WTC11 (cell line): ENCODE measurements at regions not wholly inside any gene's neighbourhood (a gene's known extent, or its start where the extent isn't known, plus 50 kb on each side); places are given as distances from the start of the nearest gene placed in this dataset.

Source experiments
- ATAC-seq: fragments of 200-7000 bp; cut with Tn5 transposase; 2 replicates; pipeline ENCODE4 v1.10.0; 2021; ENCODE audit warnings: mild to moderate bottlenecking, moderate library complexity
- CTCF ChIA-PET: fragments of 300-600 bp; sonication (Branson Sonifier 250); formaldehyde crosslinking; loops from one replicate; lab custom pipeline; 2021; ENCODE audit warnings: antibody characterized with exemption; lab: Charles Lee
- POLR2A ChIA-PET: fragments of 350-600 bp; sonication (Branson Sonifier 250); formaldehyde crosslinking; loops from one replicate; lab custom pipeline; 2021; ENCODE audit warnings: antibody characterized with exemption; lab: Charles Lee
- DNase-seq: peaks from one replicate; pipeline ENCODE4 v3.0.0; 2021; ENCODE audit warnings: low spot score
- H3K27ac Mint-ChIP-seq: 2 replicates; pipeline ENCODE4 v1.8.0; 2021; ENCODE audit warnings: mixed read lengths
- H3K27me3 Mint-ChIP-seq: 2 replicates; pipeline ENCODE4 v1.8.0; 2021; ENCODE audit warnings: low read depth, mild to moderate bottlenecking, moderate library complexity, mixed read lengths
- H3K36me3 Mint-ChIP-seq: 2 replicates; pipeline ENCODE4 v1.8.0; 2021; ENCODE audit warnings: mixed read lengths
- H3K4me1 Mint-ChIP-seq: 2 replicates; pipeline ENCODE4 v1.8.0; 2022; ENCODE audit warnings: mixed read lengths
- H3K4me3 Mint-ChIP-seq: 2 replicates; pipeline ENCODE4 v1.8.0; 2021; ENCODE audit warnings: mild to moderate bottlenecking, moderate library complexity, mixed read lengths
- H3K9me3 Mint-ChIP-seq: 2 replicates; pipeline ENCODE4 v1.8.0; 2021; ENCODE audit warnings: mixed read lengths
- ATF6 ChIP-seq: sonication (generic); formaldehyde crosslinking; IDR thresholded peaks from 2 replicates; pipeline ENCODE4 v1.8.1; 2023; ENCODE audit warnings: mild to moderate bottlenecking, missing genetic modification reagents
- E2F1 ChIP-seq: sonication (generic); formaldehyde crosslinking; IDR thresholded peaks from 2 replicates; pipeline ENCODE4 v1.8.0; 2022; ENCODE audit warnings: mild to moderate bottlenecking, missing genetic modification reagents
- E2F5 ChIP-seq: sonication (generic); formaldehyde crosslinking; IDR thresholded peaks from 2 replicates; pipeline ENCODE4 v1.8.1; 2022; ENCODE audit warnings: mild to moderate bottlenecking, moderate library complexity, missing genetic modification reagents
- EMX1 ChIP-seq: fragments of 250-450 bp; sonication (Bioruptor Pico); IDR thresholded peaks from 2 replicates; pipeline ENCODE4 v1.8.0; 2021; ENCODE audit warnings: mild to moderate bottlenecking
- HMGXB4 ChIP-seq: sonication (generic); formaldehyde crosslinking; IDR thresholded peaks from 2 replicates; pipeline ENCODE4 v1.8.1; 2023; ENCODE audit warnings: mild to moderate bottlenecking, moderate library complexity, missing genetic modification reagents
- IRF1 ChIP-seq: sonication (generic); formaldehyde crosslinking; IDR thresholded peaks from 2 replicates; pipeline ENCODE4 v1.8.0; 2023; ENCODE audit warnings: missing genetic modification reagents
- NR2C2 ChIP-seq: sonication (generic); formaldehyde crosslinking; IDR thresholded peaks from 2 replicates; pipeline ENCODE4 v1.8.0; 2022; ENCODE audit warnings: mild to moderate bottlenecking, missing genetic modification reagents
- NR3C1 ChIP-seq: sonication (generic); formaldehyde crosslinking; conservative IDR thresholded peaks from 2 replicates; pipeline ENCODE4 v1.8.1; 2023; ENCODE audit warnings: low read depth, mild to moderate bottlenecking, missing genetic modification reagents
- TEAD4 ChIP-seq: sonication (generic); formaldehyde crosslinking; IDR thresholded peaks from 2 replicates; pipeline ENCODE4 v1.8.0; 2022; ENCODE audit warnings: mild to moderate bottlenecking, missing genetic modification reagents
- ZMAT4 ChIP-seq: fragments of 250-450 bp; sonication (Bioruptor Pico); IDR thresholded peaks from 2 replicates; pipeline ENCODE4 v1.9.0; 2021; ENCODE audit warnings: mild to moderate bottlenecking
- ZNF121 ChIP-seq: sonication (generic); formaldehyde crosslinking; IDR thresholded peaks from 2 replicates; pipeline ENCODE4 v1.8.0; 2023; ENCODE audit warnings: missing genetic modification reagents
- ZNF416 ChIP-seq: fragments of 250-450 bp; sonication (Bioruptor Pico); IDR thresholded peaks from 2 replicates; pipeline ENCODE4 v1.9.0; 2021; ENCODE audit warnings: mild to moderate bottlenecking, inconsistent platforms
- ZNF423 ChIP-seq: fragments of 250-450 bp; sonication (Bioruptor Pico); IDR thresholded peaks from 2 replicates; pipeline ENCODE4 v2.1.2; 2022; ENCODE audit warnings: mild to moderate bottlenecking, moderate library complexity
- ZNF425 ChIP-seq: fragments of 250-450 bp; sonication (Bioruptor Pico); conservative IDR thresholded peaks from 2 replicates; pipeline ENCODE4 v1.9.0; 2021; ENCODE audit warnings: mild to moderate bottlenecking
- ZNF532 ChIP-seq: fragments of 250-450 bp; sonication (Bioruptor Pico); IDR thresholded peaks from 2 replicates; pipeline ENCODE4 v1.9.0; 2021; ENCODE audit warnings: mild to moderate bottlenecking, borderline replicate concordance

- DNase-seq: no peak
- POLR2A ChIA-PET: no interaction called here
- H3K9me3 Mint-ChIP-seq: no peaks in the 10 kb centered on the region
- ATAC-seq: no peak
- no peak for TF ChIP-seq ZMAT4 (CRISPR knock-in tag)
- no peak for TF ChIP-seq IRF1 (CRISPR knock-in tag)
- no peak for TF ChIP-seq ZNF121 (CRISPR knock-in tag)
- TF ChIP-seq NR2C2 (CRISPR knock-in tag): no peak
- TF ChIP-seq E2F5 (CRISPR knock-in tag): no peak
- no peak for TF ChIP-seq EMX1
- TF ChIP-seq ZNF532 (CRISPR knock-in tag): no peak
- no peak for TF ChIP-seq ZNF425
- TF ChIP-seq TEAD4: no peak
- TF ChIP-seq E2F1 (CRISPR knock-in tag): no peak
- TF ChIP-seq ZNF423: no peak
- TF ChIP-seq NR3C1 (CRISPR knock-in tag): no peak
- no peak for TF ChIP-seq ZNF416 (CRISPR knock-in tag)
- TF ChIP-seq, all 79 proteins: peak for 0
- Mint-ChIP-seq H3K36me3 (no peaks in the 10 kb centered on the region), H3K4me3 (no peak overlapping the region), H3K4me1 (peaks cover 8% of the 10 kb centered on the region), H3K27ac (no peak overlapping the region), H3K27me3 (no peaks in the 10 kb centered on the region)
- CTCF ChIA-PET: interaction anchor here (0.8 to 3.0 kb wide), 5 partner anchors 8 to 169 kb away, joined by 3 to 11 read pairs (median 3); no protein-coding TSS in a partner anchor
Measured at GRCh38 chr16:85283305-85284050, 171.2 kb upstream of the CIBAR2 start.

- DNase-seq (no peak), ATAC-seq (no peak)
- H3K9me3 Mint-ChIP-seq: no peaks in the 10 kb centered on the region
- H3K4me3 Mint-ChIP-seq: no peak overlapping the region
- H3K36me3 Mint-ChIP-seq: no peaks in the 10 kb centered on the region
- POLR2A ChIA-PET: no interaction called here
- no peaks in the 10 kb centered on the region for H3K27me3 Mint-ChIP-seq
- TF ChIP-seq EMX1 (no peak), HMGXB4 (CRISPR knock-in tag) (no peak), ATF6 (CRISPR knock-in tag) (no peak)
- peak overlapping the region; percentile 12; the same call in 1 of the 2 replicates for H3K27ac Mint-ChIP-seq
- CTCF ChIA-PET: interaction anchor here (0.6 to 3.0 kb wide), 5 partner anchors 9 to 169 kb away, joined by 3 to 11 read pairs (median 4); no protein-coding TSS in a partner anchor
- peaks cover 3% of the 10 kb centered on the region; the same call in 1 of the 2 replicates for H3K4me1 Mint-ChIP-seq
Measured at GRCh38 chr16:85284141-85284817, 172.0 kb upstream of the CIBAR2 start.
